BJ (cell line): ENCODE measurements at regions not wholly inside any gene's neighbourhood (a gene's known extent, or its start where the extent isn't known, plus 50 kb on each side); places are given as distances from the start of the nearest gene placed in this dataset.

Experiments
- CTCF ChIA-PET: fragments of 350-600 bp; formaldehyde crosslinking; extraction: SDS; loops from one replicate; lab custom pipeline; 2021; ENCODE audit warnings: antibody characterized with exemption, inconsistent platforms; lab: Yijun Ruan, JAX
- POLR2A ChIA-PET: fragments of 300-600 bp; sonication (Branson Sonifier 250); formaldehyde crosslinking; extraction: SDS; loops from one replicate; lab custom pipeline; 2021; ENCODE audit warnings: antibody characterized with exemption; lab: Charles Lee
- DNase-seq: peaks from one replicate; pipeline ENCODE4 v3.0.0-alpha.2; 2011; ENCODE audit warnings: low read depth
- H3K27me3 ChIP-seq: 2 replicates; pipeline ENCODE4 v1.6.0; 2011; ENCODE audit warnings: low read length; ENCODE audit not compliant: control insufficient read depth, insufficient read depth
- H3K36me3 ChIP-seq: 2 replicates; pipeline ENCODE4 v1.5.1; 2011; ENCODE audit warnings: low read length; ENCODE audit not compliant: control insufficient read depth, insufficient read depth
- H3K4me3 ChIP-seq: 2 replicates; pipeline ENCODE4 v1.5.1; 2011; ENCODE audit warnings: low read depth, mild to moderate bottlenecking, control low read depth, low read length
- CTCF ChIP-seq: IDR thresholded peaks from 2 replicates; pipeline ENCODE4 v1.5.1; 2011; ENCODE audit warnings: low read depth, mild to moderate bottlenecking, control low read depth, inconsistent platforms, low read length, moderate library complexity; ENCODE audit not compliant: insufficient read depth

DNA sequence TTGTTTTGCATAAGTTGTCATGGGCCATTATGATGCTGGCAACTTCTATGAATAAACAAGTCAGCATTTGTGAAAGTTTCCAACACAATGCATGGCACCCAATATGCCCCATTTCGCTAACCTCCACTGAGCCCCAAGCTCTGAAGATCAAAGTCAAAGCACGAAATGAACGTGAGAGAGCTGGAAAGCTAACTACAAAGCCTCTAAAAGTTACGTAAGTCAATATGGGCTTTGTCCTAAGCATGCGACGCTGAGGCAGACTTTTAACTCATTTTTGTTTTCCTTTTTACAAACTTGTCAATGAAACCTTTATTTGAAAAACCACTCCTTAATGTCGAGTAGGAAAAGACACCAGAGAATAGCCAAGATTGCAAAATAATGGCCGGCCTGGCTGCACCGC, 131.6 kb upstream of the NUDT7 start:
- Histone ChIP-seq H3K4me3 (no peak overlapping the region), H3K27me3 (no peaks in the 10 kb centered on the region; the same call in 1 of the 2 replicates), H3K36me3 (no peaks in the 10 kb centered on the region)
- ChIA-PET CTCF (interaction anchor here (1.6 kb wide), 1 partner anchor 354 kb away, joined by 5 read pairs; no protein-coding TSS in a partner anchor), POLR2A (no interaction called here)
- DNase-seq = no peak
- no peak for TF ChIP-seq CTCF

DNA sequence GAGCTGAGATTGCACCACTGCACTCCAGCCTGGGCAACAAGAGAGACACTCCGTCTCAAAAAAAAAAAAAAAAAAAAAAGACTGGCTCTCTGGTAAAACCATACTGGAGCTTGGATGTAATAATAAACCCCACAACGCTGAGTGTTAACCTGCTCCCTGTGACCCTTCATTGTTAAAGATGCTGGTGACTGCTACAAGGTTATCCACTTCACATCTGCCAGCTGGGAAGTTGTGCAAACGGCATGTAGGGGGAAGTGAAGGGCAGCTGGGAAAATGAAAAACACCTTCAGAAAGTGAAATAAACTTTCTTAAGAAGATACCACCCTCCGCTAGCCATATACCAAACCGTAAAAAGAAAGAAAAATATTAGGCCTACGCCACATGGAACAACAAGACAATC, 131.0 kb upstream of the NUDT7 start:
- no peak for TF ChIP-seq CTCF
- no peak overlapping the region for H3K4me3 ChIP-seq
- H3K36me3 ChIP-seq = no peaks in the 10 kb centered on the region
- H3K27me3 ChIP-seq = no peaks in the 10 kb centered on the region; the same call in 1 of the 2 replicates
- ChIA-PET POLR2A (interaction anchor here (0.6 kb wide), 1 partner anchor 365 kb away, joined by 4 read pairs; no protein-coding TSS in a partner anchor), CTCF (interaction anchor here (1.6 kb wide), 1 partner anchor 355 kb away, joined by 5 read pairs; no protein-coding TSS in a partner anchor)
- no peak for DNase-seq

DNA sequence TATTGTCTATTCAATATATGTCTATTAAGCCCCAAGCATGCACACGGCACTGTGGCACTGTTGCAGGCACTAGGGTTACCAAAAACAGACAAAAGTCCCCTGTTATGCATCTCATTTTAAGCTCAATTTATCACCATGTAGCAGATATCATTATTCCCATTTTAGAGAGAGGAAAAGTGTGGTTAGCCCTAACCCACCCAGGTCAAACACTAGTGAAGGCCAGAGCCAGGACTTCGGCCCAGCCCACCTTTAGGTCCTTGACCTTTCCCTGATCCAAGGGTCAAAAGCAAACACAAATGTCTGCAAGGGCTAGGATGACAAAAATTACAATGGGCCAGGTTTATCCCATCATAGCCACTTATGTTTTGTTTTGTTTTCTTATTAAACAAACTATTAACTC, 130.3 kb upstream of the NUDT7 start:
- ChIA-PET CTCF (interaction anchor here (0.9 to 1.6 kb wide), 2 partner anchors 7 to 356 kb away, joined by 3 to 5 read pairs; no protein-coding TSS in a partner anchor), POLR2A (no interaction called here)
- no peaks in the 10 kb centered on the region for H3K36me3 ChIP-seq
- no peaks in the 10 kb centered on the region; the same call in 1 of the 2 replicates for H3K27me3 ChIP-seq
- H3K4me3 ChIP-seq = no peak overlapping the region
- no peak for TF ChIP-seq CTCF
- no peak for DNase-seq

DNA sequence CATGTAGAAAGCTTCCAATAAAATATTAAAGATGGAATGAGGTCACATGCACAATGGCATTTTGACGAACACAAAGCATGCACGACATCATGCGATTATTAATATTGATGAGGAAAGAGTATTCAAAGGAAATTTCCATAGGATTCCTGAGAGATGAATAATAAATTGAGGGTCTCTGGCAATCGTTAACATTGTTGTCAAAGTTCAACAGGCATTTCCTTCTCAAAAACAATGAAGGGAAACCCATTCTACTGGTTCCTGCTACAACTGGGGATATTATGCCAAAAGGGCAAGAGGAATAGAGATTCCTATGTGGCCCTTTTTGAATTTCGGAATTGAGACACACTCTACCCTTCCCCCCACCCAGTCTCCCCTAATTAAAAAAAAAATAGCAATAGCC, 128.3 kb upstream of the NUDT7 start:
- no peaks in the 10 kb centered on the region for H3K36me3 ChIP-seq

More for the DNA sequence above, 128.3 kb upstream of the NUDT7 start:
- TF ChIP-seq CTCF = no peak
- ChIA-PET CTCF (interaction anchor here (2.2 to 2.8 kb wide), 2 partner anchors 10 to 358 kb away, joined by 6 read pairs; no protein-coding TSS in a partner anchor), POLR2A (no interaction called here)
- DNase-seq = no peak
- Histone ChIP-seq H3K4me3 (no peak overlapping the region), H3K27me3 (no peaks in the 10 kb centered on the region)
